ENCODE measurements at regions not wholly inside any gene's neighbourhood (a gene's known extent, or its start where the extent isn't known, plus 50 kb on each side); places are given as distances from the start of the nearest gene placed in this dataset.

- H3K36me3 ChIP-seq (ENCODE audit: control insufficient read depth, insufficient read depth, low read length), result no peaks in the 10 kb centered on the region
- H3K36me3 Mint-ChIP-seq (ENCODE audit: low read depth), result no peaks in the 10 kb centered on the region
- H3K27me3 Mint-ChIP-seq (ENCODE audit: insufficient read depth), result no peaks in the 10 kb centered on the region
- H3K9me3 Mint-ChIP-seq, result no peaks in the 10 kb centered on the region
- H3K27ac ChIP-seq (ENCODE audit: low read depth, low read length), result no peak overlapping the region
- TF ChIP-seq CTCF (conservative IDR thresholded peaks at IDR 0.05), result no peak
- no peak overlapping the region for H3K4me3 Mint-ChIP-seq
- no peak for DNase-seq
- H3K27ac Mint-ChIP-seq, result no peak overlapping the region
- H3K27me3 ChIP-seq (ENCODE audit: control insufficient read depth, insufficient read depth, low read length, poor library complexity, severe bottlenecking), result no peaks in the 10 kb centered on the region
- H3K9ac ChIP-seq (ENCODE audit: extremely low read depth, low read length, poor library complexity, severe bottlenecking), result no peak overlapping the region
- 100% methylated on average over 1 of the region's 1 CpG for WGBS, 2 experiments (ENCODE audit: insufficient coverage in 1 of 2, insufficient read length in 1 of 2)
- no peak overlapping the region for H3K4me3 ChIP-seq (ENCODE audit: low read length)
- no peaks in the 10 kb centered on the region for H3K4me1 Mint-ChIP-seq
- no peaks in the 10 kb centered on the region for H3K4me1 ChIP-seq (ENCODE audit: control insufficient read depth, insufficient read depth, low read length)
- no peaks in the 10 kb centered on the region for H3K9me3 ChIP-seq (ENCODE audit: control insufficient read depth, low read length)
Measured at GRCh38 chr4:110953191-110953590, 330.3 kb upstream of the PITX2 start.

GRCh38 chr4:110953898-110954297 lies 331.0 kb upstream of the PITX2 start:
- H3K27me3 ChIP-seq (ENCODE audit: control insufficient read depth, insufficient read depth, low read length, poor library complexity, severe bottlenecking), result no peaks in the 10 kb centered on the region
- TF ChIP-seq CTCF (conservative IDR thresholded peaks at IDR 0.05), result no peak
- H3K9ac ChIP-seq (ENCODE audit: extremely low read depth, low read length, poor library complexity, severe bottlenecking), result no peak overlapping the region
- Mint-ChIP-seq H3K27me3 (ENCODE audit: insufficient read depth) (no peaks in the 10 kb centered on the region), H3K9me3 (no peaks in the 10 kb centered on the region), H3K4me3 (no peak overlapping the region), H3K27ac (no peak overlapping the region), H3K4me1 (no peaks in the 10 kb centered on the region), H3K36me3 (ENCODE audit: low read depth) (no peaks in the 10 kb centered on the region)
- no peak for DNase-seq
- H3K4me3 ChIP-seq (ENCODE audit: low read length), result no peak overlapping the region
- H3K9me3 ChIP-seq (ENCODE audit: control insufficient read depth, low read length), result no peaks in the 10 kb centered on the region
- no peaks in the 10 kb centered on the region for H3K36me3 ChIP-seq (ENCODE audit: control insufficient read depth, insufficient read depth, low read length)
- 95 to 96% methylated on average over 2 to 4 of the region's 4 CpGs for WGBS, 2 experiments (ENCODE audit: insufficient coverage in 1 of 2, insufficient read length in 1 of 2)
- no peak overlapping the region for H3K27ac ChIP-seq (ENCODE audit: low read depth, low read length)
- H3K4me1 ChIP-seq (ENCODE audit: control insufficient read depth, insufficient read depth, low read length), result no peaks in the 10 kb centered on the region

GRCh38 chr4:110955748-110956147 lies 332.9 kb upstream of the PITX2 start:
- H3K36me3 Mint-ChIP-seq (ENCODE audit: low read depth), result no peaks in the 10 kb centered on the region
- no CpG with 5 or more reads among the region's 1 CpG for whole genome bisulfite sequencing, 2 experiments (ENCODE audit: insufficient coverage in 1 of 2, insufficient read length in 1 of 2)

More at GRCh38 chr4:110955748-110956147, 332.9 kb upstream of the PITX2 start:
- no peak overlapping the region for H3K4me3 ChIP-seq (ENCODE audit: low read length)
- no peaks in the 10 kb centered on the region for H3K4me1 ChIP-seq (ENCODE audit: control insufficient read depth, insufficient read depth, low read length)
- H3K4me3 Mint-ChIP-seq, result no peak overlapping the region
- H3K36me3 ChIP-seq (ENCODE audit: control insufficient read depth, insufficient read depth, low read length), result no peaks in the 10 kb centered on the region
- TF ChIP-seq CTCF (conservative IDR thresholded peaks at IDR 0.05), result no peak
- no peaks in the 10 kb centered on the region for H3K27me3 ChIP-seq (ENCODE audit: control insufficient read depth, insufficient read depth, low read length, poor library complexity, severe bottlenecking)
- no peaks in the 10 kb centered on the region for H3K4me1 Mint-ChIP-seq
- H3K27ac ChIP-seq (ENCODE audit: low read depth, low read length), result no peak overlapping the region
- no peak for DNase-seq
- no peaks in the 10 kb centered on the region for H3K9me3 ChIP-seq (ENCODE audit: control insufficient read depth, low read length)
- no peaks in the 10 kb centered on the region for H3K9me3 Mint-ChIP-seq
- H3K27ac Mint-ChIP-seq, result no peak overlapping the region
- no peak overlapping the region for H3K9ac ChIP-seq (ENCODE audit: extremely low read depth, low read length, poor library complexity, severe bottlenecking)
- H3K27me3 Mint-ChIP-seq (ENCODE audit: insufficient read depth), result no peaks in the 10 kb centered on the region
